NCI-H748 (cell line): ENCODE measurements at regions not wholly inside any gene's neighbourhood (a gene's known extent, or its start where the extent isn't known, plus 50 kb on each side); places are given as distances from the start of the nearest gene placed in this dataset.

Experiments
- DNase-seq: peaks from one replicate; lab custom pipeline; 2025; ENCODE audit not compliant: unreplicated experiment; lab: John Stamatoyannopoulos, UW

DNA sequence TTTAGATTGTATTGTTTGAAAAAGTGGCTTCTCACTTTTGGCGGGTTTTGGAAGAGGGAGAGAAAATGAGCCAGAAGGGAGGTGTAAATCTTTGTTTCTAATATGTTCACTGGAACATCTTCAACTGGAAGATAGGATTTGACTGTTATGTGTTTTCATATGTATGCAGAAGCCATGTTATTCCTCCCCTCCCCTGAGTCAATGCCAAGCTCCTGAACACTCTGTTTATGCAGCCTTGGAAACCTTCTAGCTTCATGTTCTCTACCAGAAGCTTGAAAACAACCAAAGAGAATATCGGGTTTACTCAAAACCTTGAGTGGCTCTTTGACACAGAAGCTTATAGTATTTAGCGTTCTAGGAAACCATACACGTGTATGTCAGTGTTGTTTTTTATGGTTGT, 279.1 kb downstream of the PRL start:
- DNase-seq = no peak

DNA sequence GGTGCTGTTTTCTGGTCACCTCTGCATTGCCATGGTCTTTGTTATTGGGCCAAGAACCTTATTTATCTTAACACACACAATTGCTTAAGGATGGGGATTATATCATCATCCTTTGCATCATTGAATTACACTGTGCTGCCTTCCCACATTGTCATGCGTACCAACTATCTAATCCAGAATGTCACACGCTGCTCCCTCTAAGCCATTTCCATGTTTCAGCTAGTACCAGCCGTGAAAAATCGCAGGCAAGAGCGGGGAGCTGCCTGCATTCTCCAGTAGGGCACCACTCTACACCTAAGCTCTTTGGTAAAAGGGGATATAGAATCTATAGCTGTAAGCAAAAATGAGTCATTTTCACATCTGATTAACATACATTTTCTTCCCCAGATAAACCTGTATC, 277.0 kb downstream of the PRL start:
- no peak for DNase-seq

GRCh38 chr6:22020299-22021003, 276.4 kb downstream of the PRL start:
- DNase-seq = no peak

DNA sequence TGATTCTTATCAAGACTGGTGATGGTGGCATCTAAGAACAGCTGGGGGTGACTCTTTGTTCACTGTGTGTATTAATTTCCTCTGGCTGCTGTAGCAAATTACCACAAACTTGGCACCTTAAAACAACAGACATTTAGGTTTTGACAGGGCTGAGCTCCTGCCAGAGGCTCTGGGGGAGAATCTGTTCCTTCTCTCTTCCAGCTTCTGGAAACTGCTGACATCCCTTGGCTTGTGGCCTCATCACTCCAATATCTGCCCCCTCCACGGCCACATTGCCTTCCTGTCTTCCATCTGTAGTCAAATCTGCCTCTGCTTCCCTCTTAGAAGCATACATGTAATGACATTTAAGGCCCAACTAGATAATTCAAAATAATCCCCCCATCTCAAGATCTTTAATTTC, 274.9 kb downstream of the PRL start:
- DNase-seq = no peak

DNA sequence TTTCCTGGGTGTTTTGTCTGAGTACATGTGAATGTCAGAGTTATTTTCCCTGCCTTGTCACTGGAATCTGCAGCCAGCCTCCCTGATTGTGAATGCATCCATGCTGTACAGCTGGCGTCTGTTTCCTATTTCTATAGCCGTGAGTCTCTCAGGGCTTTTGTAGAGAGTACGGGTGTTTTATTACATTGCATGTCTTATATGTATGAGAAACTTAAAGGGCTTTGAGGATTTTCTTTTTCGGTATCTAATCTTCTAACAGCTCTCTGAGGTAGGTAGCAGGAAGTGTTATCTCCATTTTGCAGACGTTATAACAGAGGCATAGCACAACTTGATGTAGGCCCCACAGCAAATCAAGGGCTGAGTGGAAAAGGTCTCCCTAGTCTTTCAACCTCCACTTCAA, 272.9 kb downstream of the PRL start:
- DNase-seq = no peak

GRCh38 chr6:22024973-22025467, 271.8 kb downstream of the PRL start:
- DNase-seq = no peak

DNA sequence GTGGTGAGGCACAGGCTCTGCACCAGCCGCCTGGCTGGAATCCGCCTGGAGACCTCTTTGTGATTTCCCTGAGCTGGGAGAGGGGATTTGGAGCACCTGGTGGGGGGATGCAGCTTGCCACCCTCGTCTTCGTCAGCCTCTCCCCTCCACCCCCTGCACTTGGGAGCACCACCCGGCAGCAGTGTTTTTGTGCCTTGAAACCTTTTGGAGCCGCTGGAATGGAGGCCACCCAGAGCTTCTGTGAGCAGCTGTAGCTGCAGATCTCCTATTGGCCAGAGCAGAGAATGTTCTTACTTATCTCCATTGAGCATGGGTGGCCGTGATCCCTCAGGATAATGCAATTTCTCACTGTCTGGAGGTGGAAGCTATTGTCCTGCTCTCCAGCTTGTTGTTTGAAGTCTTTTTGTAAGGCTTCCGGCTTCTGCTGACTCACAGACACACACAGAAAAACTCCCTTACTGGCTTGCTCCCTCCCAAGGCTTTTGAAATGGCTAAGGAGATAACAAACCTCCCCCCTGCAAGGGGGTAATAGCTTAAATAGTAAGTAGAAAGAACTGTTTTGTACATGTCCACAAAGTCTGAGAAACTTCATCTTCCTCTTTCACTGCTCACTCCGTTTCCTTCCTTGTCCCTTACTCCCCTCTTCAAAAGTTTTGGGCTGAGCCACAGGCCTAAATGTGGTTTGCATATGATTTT, 271.2 kb downstream of the PRL start:
- no peak for DNase-seq

DNA sequence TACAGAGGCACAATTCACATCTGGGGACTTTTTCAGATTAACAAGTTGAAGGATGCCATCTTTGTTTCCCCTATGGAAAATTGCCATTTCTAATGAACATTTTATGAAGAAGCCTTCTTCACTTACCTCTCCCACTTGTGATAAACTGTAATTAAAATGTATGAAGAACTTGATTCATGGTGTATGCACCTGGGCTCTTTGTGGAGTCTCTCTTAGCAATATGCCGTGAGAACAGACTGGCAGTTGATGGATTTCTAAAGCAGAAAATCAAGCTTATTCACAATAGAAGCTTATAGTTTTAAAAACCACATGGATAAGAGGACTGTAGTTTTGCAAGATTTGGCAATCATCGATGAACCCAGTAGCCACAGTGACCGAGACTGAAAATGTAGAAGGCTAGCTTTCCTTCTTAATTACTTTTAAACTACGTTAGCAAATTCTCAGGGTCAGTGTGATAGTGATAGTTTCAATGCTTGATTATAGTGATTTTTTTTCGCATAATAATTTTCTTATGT, 270.6 kb downstream of the PRL start:
- DNase-seq = no peak

DNA sequence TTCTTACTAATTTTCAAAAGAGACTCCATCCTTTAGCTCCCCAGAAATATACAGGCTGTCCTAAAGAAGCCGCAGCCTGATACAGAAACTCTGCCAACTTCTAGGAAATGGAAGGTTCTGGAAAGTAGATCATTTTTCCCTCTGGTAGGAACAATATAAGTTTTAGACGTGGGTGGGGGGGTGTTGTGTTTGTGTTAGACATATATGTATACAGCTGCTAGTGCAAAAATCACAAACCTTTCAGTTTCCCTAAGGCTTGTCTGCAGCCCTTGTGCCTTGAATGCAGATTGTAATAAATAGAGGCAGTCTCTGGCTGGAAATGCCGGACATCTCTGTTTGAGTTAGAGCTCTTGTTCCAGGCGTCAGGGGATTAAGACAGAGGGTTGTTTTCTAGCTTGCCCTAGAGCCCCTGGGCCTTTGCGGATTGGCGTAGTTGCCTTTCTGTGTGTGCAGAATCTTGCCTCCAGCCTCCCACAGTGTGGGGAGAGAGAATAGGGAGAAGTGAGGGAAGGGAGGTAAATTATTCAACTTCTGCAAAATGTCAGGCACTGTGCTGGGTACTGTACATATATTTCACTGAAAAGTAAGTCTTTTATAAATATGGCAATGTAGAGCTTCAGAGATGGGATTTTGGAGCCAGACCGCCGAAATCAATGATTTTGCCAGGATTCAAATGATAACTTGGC, 269.7 kb downstream of the PRL start:
- DNase-seq = no peak

DNA sequence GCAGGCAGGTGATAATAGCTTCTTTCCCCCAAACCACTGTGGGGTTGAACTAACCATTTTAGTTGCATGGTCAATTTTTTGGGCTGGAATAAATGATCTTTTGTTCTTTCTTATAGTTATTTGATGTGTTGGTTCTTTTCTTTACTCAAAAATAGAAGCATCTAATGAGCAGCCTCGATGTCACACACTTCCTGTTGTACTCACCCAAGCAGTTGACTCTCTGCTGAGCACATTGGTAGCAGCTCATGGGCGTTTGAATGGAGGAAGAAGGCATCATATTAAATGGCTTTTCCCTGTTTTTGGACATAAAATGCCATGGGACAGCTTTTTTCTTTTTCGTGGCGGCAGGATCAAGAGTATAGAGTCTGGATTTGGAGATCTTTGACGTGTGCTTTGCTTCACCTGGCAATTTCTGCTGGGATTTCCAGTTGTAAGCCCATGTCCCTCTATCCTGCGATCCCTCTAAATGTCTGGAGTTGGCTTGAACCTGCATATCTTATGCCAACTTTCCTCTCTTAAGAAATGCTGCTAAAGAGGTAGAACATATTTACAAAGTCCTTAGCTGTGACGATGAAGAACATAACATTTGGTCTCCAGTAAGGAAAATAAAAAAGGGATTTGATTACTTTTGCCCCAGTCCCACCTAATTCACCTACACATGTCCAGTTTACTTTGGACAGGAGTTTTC, 268.3 kb downstream of the PRL start:
- no peak for DNase-seq

DNA sequence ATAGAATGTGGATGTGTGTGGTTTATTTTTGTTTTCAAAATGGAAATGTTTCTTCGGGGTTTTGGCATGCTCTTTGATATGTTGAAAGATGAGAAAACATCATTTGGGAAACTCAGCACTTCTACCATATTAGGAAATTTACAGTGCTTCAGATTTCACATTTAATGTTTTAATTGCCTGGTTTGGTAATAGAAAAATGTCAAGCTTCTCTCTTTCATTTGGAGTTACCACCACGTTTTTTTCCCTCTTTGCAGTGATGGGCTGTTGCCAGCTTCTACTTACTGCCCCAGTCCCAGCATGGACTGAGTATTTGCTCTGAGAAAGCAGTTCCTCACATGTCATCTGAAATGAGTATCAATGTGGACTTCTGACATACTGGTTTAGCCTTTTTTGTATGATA, 267.7 kb downstream of the PRL start:
- no peak for DNase-seq

- DNase-seq = no peak
Measured at GRCh38 chr6:22030730-22031619, 265.9 kb downstream of the PRL start.

GRCh38 chr6:22035690-22036089, 261.1 kb downstream of the PRL start:
- no peak for DNase-seq

GRCh38 chr6:22036275-22036674, 260.6 kb downstream of the PRL start:
- DNase-seq = peak; percentile 96

- DNase-seq = no peak
Measured at GRCh38 chr6:22036699-22037098, 260.1 kb downstream of the PRL start.

DNA sequence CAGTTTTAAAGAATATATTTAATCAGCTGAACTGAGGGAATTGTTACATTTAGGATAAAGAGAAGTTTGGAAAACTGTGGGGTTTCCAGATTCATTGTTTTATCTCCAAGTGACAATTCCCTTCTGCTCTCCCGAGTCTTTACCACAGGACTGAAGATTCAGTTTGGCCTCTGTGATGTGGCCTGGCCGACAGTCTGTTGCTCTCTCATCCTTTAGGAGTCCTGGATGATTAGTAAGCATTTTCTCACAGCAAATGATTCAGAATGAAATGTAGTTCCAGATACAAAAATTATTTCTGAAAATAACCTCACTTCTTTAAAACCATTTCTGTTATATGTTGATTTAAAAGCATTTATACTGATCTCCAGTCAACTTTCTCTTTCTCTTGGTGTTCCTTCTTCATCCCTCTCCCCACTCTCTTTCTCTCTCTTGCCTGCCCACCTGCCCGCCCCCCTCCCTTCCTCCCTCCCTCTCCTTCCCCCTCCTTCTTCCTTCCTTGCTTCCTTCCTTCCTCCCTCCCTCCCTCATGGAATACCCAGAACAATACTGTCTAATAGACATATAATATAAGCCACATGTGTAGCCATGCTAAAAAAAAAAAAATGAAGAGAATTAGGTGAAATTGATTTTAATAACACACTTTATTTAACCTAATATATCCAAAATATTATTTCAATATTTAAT, 254.9 kb downstream of the PRL start:
- DNase-seq = no peak

DNA sequence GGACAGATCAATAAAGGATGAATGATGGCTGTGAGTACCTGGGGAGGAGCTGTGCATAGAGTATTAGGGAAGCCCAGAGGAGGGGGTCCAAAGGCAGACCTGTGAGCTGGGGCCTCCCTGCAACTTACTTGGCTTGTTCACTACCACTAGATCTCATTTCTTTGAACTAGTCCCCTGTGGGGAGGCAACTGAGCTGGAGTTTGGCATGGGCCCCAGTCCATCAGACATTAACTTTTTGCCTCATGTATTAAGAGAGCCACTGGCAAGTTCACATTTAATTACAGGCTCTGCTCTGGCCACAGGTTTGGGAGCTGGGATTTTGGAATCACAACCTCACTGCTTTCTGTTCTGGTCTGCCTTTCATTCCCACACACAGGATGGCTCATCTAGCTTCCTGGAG, 254.1 kb downstream of the PRL start:
- no peak for DNase-seq

- no peak for DNase-seq
Measured at GRCh38 chr6:22043284-22043962, 253.4 kb downstream of the PRL start.

GRCh38 chr6:22045261-22045912, 251.4 kb downstream of the PRL start:
- peak; percentile 52 for DNase-seq
